ENCODE measurements at regions not wholly inside any gene's neighbourhood (a gene's known extent, or its start where the extent isn't known, plus 50 kb on each side); places are given as distances from the start of the nearest gene placed in this dataset.

GRCh38 chr20:6611911-6612605 lies 155.4 kb upstream of the BMP2 start:
- DNase-seq: no peak

- DNase-seq: no peak
These were observed 160.8 kb upstream of the BMP2 start for GRCh38 chr20:6606651-6607050.

GRCh38 chr20:6605055-6605935 lies 162.2 kb upstream of the BMP2 start:
- DNase-seq: no peak

- no peak for DNase-seq
These were observed 163.3 kb upstream of the BMP2 start for GRCh38 chr20:6604179-6604578.

- DNase-seq: no peak
These were observed 167.4 kb upstream of the BMP2 start for GRCh38 chr20:6599876-6600735.

GRCh38 chr20:6595704-6596103 lies 171.8 kb upstream of the BMP2 start:
- no peak for DNase-seq

GRCh38 chr20:6590891-6591637 lies 176.4 kb upstream of the BMP2 start:
- DNase-seq: no peak

- no peak for DNase-seq
These were observed 179.2 kb upstream of the BMP2 start for GRCh38 chr20:6588296-6588695.

GRCh38 chr20:6583134-6583738 lies 184.2 kb upstream of the BMP2 start:
- peak; percentile 10 for DNase-seq

GRCh38 chr20:6582449-6582848 lies 185.0 kb upstream of the BMP2 start:
- no peak for DNase-seq

GRCh38 chr20:6580486-6580885 lies 187.0 kb upstream of the BMP2 start:
- DNase-seq: no peak

- no peak for DNase-seq
These were observed 187.7 kb upstream of the BMP2 start for GRCh38 chr20:6579824-6580223.

GRCh38 chr20:6579417-6579816 lies 188.1 kb upstream of the BMP2 start:
- no peak for DNase-seq

- DNase-seq: no peak
These were observed 190.0 kb upstream of the BMP2 start for GRCh38 chr20:6577451-6577850.

GRCh38 chr20:6576726-6577125 lies 190.8 kb upstream of the BMP2 start:
- DNase-seq: no peak

GRCh38 chr20:6575912-6576401 lies 191.5 kb upstream of the BMP2 start:
- no peak for DNase-seq

GRCh38 chr20:6566821-6567220 lies 200.7 kb upstream of the BMP2 start:
- DNase-seq: no peak

- DNase-seq: no peak
These were observed 205.4 kb upstream of the BMP2 start for GRCh38 chr20:6562111-6562510.

GRCh38 chr20:6560978-6561377 lies 206.5 kb upstream of the BMP2 start:
- DNase-seq: no peak

GRCh38 chr20:6559791-6560190 lies 207.7 kb upstream of the BMP2 start:
- no peak for DNase-seq

GRCh38 chr20:6558341-6558740 lies 209.1 kb upstream of the BMP2 start:
- no peak for DNase-seq

All from KG1 (cell line).